AG09319 (cell line): ENCODE measurements at regions not wholly inside any gene's neighbourhood (a gene's known extent, or its start where the extent isn't known, plus 50 kb on each side); places are given as distances from the start of the nearest gene placed in this dataset.
"Not testable (repeated sequence)": the region's sequence is repeated elsewhere in the genome, so short reads cannot be mapped to it uniquely, and the experiment has no call there.

Source experiments
- DNase-seq: peaks from one replicate; pipeline ENCODE4 v3.0.0-alpha.2; 2010; ENCODE audit warnings: low read depth; ENCODE audit errors: extremely low read depth
- TF ChIP-seq, protein P1 (sequence below): IDR thresholded peaks from 2 replicates; pipeline ENCODE4 v1.5.1; 2011; ENCODE audit warnings: low read depth, mild to moderate bottlenecking, inconsistent platforms, low read length, moderate library complexity

DNA sequence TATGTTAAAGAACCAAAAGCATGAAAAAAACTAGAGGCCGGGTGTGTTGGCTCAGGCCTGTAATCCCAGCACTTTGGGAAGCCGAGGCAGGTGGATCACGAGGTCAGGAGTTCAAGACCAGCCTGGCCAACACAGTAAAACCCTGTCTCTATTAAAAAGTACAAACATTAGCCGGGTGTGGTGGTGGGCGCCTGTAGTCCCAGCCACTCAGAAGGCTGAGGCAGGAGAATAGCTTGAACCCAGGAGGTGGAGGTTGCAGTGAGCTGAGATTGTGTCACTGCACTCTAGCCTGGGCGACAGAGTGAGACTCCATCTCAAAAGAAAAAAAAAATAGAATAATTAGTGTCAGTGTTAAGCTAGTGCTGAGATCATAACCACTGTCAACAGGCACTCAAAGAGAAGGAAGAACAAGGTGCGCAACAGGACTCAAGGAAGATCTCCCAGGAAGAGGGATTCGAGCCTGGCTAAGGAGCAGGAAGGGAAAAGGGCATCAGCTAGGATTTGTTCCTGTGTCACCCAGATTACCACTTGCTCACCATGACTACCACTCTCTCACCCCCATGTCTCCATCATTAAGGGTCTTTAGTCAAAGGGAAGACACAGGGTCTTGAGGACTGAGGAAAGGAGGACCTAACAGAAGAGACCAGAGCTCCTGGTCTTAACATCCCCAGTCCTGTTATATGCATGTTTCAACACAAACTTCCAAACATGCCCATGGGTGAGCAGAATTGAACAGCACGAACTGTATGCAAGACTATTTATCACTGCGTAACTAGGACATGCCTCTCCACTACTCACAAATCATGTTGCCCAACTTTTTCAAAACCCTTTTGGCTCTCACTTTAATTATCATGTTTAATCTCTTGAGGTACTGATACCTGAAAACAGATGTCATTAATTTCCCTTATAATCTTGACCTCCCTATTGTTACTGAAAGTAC, 88.3 kb upstream of the PLEKHM1 start:
- no peak for DNase-seq
- TF ChIP-seq, protein P1, sequence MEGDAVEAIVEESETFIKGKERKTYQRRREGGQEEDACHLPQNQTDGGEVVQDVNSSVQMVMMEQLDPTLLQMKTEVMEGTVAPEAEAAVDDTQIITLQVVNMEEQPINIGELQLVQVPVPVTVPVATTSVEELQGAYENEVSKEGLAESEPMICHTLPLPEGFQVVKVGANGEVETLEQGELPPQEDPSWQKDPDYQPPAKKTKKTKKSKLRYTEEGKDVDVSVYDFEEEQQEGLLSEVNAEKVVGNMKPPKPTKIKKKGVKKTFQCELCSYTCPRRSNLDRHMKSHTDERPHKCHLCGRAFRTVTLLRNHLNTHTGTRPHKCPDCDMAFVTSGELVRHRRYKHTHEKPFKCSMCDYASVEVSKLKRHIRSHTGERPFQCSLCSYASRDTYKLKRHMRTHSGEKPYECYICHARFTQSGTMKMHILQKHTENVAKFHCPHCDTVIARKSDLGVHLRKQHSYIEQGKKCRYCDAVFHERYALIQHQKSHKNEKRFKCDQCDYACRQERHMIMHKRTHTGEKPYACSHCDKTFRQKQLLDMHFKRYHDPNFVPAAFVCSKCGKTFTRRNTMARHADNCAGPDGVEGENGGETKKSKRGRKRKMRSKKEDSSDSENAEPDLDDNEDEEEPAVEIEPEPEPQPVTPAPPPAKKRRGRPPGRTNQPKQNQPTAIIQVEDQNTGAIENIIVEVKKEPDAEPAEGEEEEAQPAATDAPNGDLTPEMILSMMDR, result no peak

DNA sequence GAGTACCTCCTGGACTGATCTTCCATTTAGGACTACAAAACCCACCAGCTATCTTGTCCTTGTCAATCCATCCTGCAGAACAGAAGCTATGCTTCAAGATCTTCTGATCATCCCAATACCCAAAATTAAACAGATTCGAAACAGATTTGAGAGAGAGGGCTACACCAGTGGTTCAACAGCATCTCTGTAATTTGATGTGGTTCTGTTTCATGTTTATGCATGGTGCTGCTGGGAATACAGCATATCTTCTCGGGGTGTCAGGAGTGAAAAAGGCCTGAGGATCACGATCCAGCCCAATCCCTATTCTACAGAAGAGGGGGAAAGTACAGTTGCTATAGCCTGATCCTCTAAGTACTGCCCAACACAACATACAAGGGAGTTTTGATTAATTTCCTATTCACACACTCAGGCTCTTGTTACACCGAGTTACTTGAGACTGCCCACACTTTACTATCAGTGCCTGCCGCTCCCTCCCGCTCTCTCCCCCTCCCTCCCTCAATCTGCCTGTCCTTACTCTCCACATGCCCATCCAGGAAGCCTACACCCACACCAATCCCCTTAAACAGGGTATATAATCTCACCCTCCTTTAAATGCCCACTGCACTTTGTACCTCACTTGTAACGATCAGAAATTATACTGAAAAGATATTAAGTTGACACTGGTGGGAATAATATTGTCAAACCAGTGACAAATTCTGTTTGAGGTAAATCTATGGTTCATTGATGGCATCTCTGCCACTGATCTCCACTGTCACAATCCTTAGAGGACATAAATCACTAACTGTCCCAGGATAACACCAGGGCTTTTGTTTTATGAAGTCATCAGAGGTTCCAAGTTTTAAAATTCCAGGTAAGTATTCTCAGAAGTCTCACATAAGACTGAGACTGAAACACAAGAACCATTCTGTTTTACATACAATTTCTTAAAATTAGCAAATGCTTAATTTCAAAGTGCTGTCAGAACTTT, 89.3 kb upstream of the PLEKHM1 start:
- DNase-seq, result no peak
- TF ChIP-seq, protein P1, result no peak

DNA sequence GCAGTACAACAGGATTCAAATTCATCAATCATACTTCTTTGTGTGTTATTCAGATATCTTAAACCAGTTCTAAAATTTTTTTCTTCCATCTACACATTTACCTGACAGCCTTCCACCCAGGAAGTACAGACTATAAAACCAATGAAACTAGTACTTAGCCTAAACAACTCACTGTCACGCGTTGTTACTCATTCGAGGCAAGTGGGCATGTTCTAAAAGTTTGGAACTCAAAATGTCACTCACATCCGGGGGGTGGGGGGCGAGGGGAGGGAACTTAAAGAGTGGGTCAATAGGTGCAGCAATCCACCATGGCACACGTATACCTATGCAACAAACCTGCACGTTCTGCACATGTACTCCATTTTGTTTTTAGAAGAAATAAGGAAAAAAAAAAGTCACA, 90.4 kb upstream of the PLEKHM1 start:
- no peak for DNase-seq
- TF ChIP-seq, protein P1, result no peak

DNA sequence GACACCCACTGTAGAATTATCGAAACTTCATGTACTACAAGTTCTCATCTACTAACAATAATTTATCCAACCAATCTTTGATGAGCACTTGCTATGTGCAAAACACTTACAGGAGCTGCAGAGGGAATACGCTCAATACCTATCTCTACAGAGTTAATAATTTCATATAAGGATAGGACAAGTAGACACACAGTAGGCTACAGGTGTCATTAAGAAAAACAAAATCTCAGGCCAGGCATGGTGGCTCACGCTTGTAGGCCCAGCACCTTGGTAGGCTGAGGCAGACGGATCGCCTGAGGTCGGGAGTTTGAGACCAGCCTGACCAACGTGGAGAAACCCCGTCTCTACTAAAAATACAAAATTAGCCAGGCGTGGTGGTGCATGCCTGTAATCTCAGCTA, 91.3 kb upstream of the PLEKHM1 start:
- DNase-seq, result no peak

DNA sequence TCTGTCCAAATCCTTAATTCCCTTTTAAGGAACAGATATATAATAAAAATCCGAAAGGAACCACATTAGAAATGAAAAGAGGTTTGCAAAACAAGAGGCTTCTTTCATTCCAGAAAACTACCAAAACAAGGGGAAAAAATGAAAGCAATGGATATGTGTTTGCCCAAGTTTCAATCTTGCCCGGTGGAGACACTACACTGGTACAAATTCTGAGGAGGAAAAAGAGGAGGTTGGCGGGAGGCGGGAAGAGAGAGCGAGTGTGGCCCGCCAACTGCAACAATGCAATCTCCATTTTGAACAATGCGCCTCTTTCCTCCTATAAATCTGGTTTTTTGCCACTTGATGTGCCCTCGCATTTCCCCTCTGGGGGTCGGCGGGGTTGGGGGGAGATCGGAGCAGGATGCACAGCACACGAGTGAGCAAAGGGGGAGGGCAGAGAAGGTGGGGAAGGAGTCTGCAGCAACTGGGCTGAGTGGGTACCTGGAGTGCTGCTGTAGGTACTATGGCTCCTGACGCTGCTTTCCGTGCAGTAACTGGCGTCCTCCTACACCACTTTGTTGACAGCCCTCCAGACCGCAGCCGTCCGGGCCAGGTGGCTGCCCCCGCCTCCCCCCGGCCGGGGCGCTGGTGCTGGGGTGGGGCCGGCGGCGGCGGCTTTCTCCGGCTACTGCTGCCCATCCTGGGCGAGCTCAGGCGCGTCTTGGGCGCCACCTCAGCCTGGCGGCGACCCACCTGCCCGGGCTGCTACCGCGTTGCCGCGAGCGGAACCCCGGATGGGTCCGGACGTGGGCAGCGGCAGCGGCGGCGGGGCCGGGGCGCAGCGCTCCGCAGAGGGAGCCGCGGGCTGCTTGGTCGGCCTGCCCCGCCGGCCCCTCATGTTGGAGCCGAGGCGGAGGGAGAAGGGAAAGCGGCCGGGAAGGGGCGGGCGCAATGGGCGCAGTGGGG, 93.8 kb upstream of the PLEKHM1 start:
- DNase-seq, result no peak
- TF ChIP-seq, protein P1, result no peak

More for the DNA sequence above, 91.3 kb upstream of the PLEKHM1 start:
- TF ChIP-seq, protein P1, result no peak

DNA sequence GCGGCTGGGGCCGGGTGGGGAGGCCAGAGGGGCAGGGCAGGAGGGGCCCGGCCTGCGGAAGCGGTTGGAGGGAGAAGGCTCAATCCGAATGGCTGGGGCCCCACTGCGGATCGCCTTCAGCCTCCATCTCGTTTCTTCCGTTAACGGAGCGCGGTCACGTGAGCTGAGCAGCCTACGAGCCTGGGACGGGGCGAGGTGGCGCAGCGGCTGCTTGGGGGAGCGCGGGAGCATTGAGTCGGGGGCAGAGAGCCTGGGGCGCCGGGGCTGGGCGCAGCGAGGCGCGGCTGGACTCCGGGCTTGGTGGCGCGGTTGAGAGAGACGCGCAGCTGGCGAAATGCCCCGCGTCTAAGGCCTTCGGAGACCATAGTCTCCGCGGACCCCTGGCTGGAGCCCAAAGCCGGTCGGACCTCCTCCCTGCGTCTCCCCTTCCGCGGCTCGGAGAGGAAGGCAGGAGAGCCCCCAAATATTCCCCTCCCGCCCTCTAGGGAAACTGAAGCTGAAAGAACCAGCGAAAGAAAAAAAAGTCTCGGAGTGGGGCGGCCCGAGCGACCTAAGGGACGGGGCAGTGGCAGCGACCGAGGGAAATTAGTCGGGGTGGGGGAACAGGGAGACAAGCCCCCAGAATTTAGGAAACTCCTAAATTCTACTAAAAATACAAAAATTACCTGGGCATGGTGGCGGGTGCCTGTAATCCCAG, 94.7 kb upstream of the PLEKHM1 start:
- DNase-seq, result not testable (repeated sequence)
- TF ChIP-seq, protein P1, result peak; percentile 6

DNA sequence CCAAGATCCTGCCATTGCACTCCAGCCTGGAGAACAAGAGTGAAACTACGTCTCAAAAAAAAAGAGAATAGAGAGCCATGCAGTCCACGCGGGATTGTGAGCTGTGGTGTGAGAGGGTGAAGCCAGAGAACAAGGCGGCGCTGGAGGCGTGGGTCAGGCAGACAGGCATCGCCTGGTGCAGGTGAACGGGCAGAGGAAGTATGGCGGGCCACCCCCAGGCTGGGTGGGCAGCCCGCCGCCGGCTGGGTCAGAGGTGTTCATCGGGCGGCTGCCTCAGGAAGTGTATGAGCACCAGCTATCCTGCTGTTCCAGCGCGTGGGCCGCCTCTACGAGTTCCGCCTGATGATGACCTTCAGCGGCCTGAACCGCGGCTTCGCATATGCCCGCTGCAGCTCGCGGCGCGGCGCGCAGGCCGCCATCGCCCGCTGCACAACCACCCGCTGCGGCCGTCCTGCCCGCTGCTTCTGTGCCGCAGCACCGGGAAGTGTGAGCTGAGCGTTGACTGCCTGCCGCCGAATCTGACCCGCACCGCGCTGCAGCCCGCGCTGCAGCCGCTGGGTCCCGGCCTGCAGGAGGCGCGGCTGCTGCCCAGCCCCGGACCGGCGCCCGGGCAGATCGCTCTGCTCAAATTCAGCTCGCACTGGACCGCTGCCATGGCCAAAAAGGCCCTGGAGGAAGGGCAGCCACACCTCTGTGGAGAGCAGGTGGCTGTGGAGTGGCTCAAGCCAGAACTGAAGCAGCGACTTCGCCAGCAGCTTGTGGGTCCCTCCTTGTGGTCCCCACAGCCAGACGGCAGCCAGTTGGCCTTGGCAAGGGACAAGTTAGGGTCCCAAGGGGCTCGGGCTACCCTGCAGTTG, 95.5 kb upstream of the PLEKHM1 start:
- not testable (repeated sequence) for DNase-seq

DNA sequence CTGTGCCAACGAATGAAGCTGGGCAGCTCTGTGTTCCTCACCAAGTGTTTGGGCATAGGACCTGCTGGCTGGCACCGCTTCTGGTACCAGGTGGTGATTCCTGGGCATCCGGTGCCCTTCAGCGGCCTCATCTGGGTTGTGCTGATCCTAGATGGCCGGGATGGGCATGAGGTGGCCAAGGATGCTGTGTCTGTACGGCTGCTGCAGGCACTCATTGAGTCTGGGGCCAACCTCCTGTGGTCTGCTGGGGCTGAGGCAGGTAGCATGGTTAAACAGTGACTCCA, 96.1 kb upstream of the PLEKHM1 start:
- not testable (repeated sequence) for DNase-seq
